Left colon (tissue), 2 donors: ENCODE measurements at regions not wholly inside any gene's neighbourhood (a gene's known extent, or its start where the extent isn't known, plus 50 kb on each side); places are given as distances from the start of the nearest gene placed in this dataset.
"Not testable (repeated sequence)": the region's sequence is repeated elsewhere in the genome, so short reads cannot be mapped to it uniquely, and the experiment has no call there.

Source experiments
- ATAC-seq: fragments of 200-7000 bp; cut with Tn5 transposase; one replicate; pipeline ENCODE4 v1.9.1; 2020; ENCODE audit warnings: mild to moderate bottlenecking, moderate library complexity
- DNase-seq, 2 donors: peaks; one replicate each; pipeline ENCODE4 v3.0.0-alpha.2; 2020
- intact Hi-C, 2 donors: fragments of 100-400 bp; cut with DNase I in 1 of 2; cut with micrococcal nuclease in 1 of 2; formaldehyde crosslinking; loops; one replicate each; pipeline versions ENCODE4 v1.11.2 to v1.14.0; 2022; cut with DNase I, micrococcal nuclease
- donor health status: DM: no; HTN: no; CAD: no.
- donor health status: DM: yes; HTN: yes; CAD: no.

DNA sequence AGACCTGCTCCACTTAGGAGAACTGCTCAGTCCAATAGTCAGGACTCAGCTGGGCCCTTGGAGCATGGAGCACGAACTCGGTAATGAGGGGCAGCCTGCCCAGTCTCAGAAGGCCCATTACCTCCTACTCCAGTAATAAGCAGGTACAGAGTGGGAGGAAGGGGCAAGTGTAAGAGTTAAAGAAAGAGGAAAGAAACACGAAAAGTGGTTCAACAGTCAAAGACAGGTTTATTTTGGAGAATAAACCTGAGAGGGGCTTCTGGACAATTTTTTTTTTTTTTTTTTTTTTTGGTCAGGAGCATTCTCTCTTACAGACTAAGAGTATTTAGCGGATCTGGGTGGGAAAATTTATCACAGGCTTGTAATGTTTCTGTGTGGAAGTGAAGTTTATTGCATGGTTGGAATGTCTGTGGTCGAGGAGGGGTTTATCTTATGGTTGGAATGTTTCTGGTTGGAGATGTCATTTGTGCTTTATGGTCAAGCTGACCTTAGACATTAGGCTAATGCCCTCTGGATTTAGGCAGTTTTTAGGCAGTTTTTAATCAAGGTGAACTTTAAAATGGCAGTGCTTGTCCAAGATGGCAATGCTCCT, 340.1 kb downstream of the BCKDHB start:
- DNase-seq (no peak), ATAC-seq (no peak)
- intact Hi-C loops = no loop called here

GRCh38 chr6:80445751-80446150, 339.3 kb downstream of the BCKDHB start:
- DNase-seq = no peak
- intact Hi-C loops = no loop called here

DNA sequence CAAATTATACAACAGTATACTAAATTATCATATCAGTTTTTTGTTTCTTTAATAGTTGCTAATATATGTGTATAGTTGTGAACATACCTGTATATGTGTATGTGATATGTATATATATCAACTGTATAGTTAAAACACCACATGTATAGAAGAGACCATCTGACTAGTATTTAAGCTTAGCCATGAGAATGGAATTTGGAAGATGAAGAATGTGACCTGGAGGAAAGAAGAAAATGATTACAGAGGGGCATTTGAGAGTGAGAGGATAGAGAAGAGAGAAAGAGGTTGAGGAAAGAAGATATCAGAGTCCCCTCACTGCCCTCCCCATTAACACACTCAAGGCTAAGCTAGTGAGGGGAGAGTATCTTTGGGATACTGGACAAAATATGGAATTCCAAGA, 335.9 kb downstream of the BCKDHB start:
- intact Hi-C loops = no loop called here
- no peak for DNase-seq
- ATAC-seq = no peak

More at GRCh38 chr6:80445751-80446150, 339.3 kb downstream of the BCKDHB start:
- peak; percentile 63 for ATAC-seq

DNA sequence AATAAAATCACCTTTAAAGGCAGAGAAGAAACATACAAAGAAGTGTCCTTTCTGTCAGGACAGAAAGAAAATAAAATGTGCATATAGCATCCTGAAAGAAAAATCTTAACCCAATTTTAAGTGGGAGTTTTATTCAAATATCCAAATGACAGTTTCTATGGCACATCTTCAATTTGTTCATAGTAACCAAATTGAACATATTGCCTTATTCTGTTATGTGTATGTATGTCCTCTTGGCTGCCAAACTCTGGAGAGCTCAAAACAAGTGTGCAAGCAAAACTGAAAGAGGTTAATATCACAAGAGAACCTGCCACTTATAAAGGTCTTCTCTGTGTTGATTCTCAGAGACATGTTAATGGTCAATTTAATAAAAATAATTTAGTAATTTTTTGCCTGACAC, 334.7 kb downstream of the BCKDHB start:
- ATAC-seq (no peak), DNase-seq (no peak)
- intact Hi-C loops = no loop called here

GRCh38 chr6:80440496-80441115, 334.1 kb downstream of the BCKDHB start:
- peak; percentile 79 for ATAC-seq
- peak in 1 of 2 donors; percentile 21 for DNase-seq
- intact Hi-C loops = no loop called here

DNA sequence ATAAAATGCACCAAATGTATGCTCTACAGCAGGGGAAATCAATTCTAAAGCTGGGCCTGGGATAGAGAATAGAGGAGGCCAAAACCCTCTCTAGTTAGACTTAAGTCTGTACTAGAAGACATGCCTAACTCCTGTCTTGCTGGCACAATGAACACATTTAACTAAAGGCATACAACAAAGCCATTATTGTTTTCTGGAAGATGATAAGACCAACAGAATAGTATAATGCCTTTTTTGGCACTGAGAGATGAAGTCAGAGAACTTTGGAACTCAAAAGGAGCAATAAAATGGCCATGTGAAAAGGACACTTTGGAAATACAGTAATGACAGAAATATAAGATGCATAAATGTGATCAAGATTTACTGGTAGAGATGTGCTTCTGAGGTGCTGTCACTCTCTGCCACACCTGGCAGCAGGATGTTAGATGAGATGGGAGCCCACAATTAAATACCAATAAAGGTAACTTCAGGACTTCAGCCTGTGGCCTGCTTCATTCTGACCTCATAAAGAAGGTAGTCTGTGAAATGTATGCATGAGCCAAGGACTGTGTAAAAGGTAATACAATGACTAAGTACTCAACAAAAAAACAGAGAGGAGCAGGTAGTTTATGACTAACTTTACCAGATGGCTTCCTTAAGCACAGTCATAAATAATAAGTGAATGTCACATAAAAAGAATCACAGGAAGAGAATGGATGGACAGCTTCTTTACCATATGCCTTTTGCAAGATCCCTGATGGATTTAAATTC, 333.4 kb downstream of the BCKDHB start:
- DNase-seq (no peak), ATAC-seq (peak; percentile 78)
- intact Hi-C loops = no loop called here

- peak; percentile 46 for ATAC-seq
- DNase-seq = no peak
- intact Hi-C loops = no loop called here
These were observed 332.3 kb downstream of the BCKDHB start for GRCh38 chr6:80438772-80439171.

DNA sequence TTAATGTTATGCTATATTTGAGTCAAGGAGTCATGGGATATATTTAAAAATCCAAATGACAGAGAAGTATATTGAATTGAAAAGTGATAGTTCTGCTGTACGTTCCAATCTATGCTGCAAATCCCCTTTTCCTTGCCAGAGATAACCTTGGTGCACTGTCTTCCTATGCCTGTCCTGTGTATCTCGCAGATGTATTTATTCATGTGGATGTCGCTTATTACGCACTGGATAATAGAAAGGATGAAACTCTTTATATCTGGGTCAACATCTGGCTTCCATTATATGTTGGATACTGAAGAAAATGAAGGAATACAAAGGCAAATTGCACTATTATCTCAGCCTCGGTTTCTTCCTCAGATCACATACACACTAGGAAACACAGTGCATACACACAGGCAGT, 331.3 kb downstream of the BCKDHB start:
- ATAC-seq = no peak
- intact Hi-C loops = no loop called here
- no peak for DNase-seq

- ATAC-seq (no peak), DNase-seq (no peak)
- intact Hi-C loops = no loop called here
These were observed 330.8 kb downstream of the BCKDHB start for GRCh38 chr6:80437221-80437620.

GRCh38 chr6:80436663-80437062, 330.2 kb downstream of the BCKDHB start:
- DNase-seq (no peak), ATAC-seq (no peak)
- intact Hi-C loops = no loop called here

DNA sequence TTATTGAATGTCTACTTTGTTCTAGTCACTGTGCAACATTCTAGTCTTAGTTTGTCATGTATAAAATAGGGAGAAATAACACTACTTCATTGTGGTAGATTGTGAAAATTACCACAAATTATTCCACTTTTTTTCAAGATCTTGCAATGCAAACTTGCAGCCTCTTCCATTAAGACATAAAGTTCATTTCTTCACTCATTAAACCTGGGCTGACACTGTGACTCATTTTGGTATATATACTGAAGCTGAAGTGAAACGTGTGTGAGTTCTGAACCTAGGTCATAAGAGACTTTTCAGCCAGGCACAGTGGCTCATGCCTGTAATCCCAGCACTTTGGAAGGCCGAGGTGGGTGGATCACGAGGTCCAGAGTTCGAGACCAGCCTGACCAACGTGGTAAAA, 329.0 kb downstream of the BCKDHB start:
- ATAC-seq = no peak
- DNase-seq = no peak
- intact Hi-C loops = no loop called here

DNA sequence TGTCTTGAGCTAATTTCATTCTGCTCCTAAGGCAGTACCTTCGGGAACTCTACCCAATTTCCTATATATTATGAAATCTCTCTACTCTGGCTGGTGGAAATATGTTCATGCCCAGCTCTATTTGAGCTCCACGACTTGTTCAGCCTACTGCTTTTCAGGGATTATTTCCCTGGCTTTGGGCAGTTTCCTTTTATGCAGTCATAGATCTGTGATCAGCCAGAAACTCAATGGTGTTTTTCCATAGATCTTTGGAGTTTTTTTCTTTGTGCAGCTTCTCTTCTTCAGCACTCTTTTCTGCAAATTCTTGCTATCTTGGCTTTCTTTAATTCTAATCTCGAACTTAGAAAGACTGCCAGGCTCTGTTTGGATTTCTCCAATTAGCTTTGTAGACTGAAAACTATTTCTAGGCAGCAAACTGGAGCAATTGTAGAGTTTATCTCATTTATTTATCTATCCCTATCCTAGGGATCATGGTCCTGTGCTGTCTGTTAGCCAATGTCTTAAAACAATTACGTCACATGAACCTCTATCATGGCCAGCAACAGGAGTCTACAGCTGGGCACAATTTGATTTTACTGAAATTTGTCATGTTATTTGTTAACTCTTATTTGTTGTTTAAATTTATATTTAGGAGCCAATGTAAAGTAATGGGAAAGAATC, 328.4 kb downstream of the BCKDHB start:
- DNase-seq (no peak), ATAC-seq (no peak)
- intact Hi-C loops = no loop called here

DNA sequence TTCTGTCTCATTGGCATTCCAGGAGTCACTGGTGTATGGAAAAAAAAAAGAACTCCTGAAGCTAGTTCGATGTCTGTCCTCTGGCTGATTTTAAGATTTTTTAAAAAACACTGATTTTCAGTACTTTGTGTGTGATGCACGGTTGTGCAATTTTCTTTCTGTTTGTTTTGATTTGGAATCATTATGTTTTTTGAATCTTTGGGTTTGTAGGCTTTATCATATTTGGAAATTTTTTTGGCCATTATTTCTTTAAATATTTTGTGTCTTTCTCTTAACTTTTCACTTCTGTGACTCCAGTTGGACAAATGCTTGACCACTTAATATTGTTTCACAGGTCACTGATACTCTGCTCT, 327.2 kb downstream of the BCKDHB start:
- DNase-seq (no peak), ATAC-seq (no peak)
- intact Hi-C loops = no loop called here

DNA sequence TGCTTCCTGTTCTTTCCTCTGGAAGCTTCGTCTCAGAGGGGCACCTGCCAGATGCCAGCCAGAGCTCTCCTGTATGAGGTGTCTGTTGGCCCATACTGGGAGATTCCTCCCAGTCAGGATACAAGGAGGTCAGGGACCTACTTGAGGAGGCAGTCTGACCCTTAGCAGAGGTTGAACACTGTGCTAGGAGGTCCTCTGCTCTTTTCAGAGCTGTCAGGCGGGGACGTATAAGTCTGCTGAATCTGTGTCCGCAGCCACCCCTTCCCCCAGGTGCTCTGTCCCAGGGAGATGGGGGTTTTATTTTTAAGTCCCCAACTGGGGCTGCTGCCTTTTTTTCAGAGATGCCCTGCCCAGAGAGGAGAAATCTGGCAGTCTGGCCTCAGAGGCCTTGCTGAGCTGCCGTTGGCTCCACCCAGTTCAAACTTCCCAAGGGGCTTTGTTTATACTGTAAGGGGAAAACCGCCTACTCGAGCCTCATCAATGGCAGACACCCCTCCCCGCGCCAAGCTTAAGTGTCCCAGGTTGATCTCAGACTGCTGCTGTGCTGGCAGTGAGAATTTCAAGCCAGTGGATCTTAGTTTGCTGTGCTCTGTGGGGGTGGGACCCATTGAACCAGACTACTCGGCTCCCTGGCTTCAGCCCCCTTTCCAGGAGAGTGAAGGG, 326.7 kb downstream of the BCKDHB start:
- ATAC-seq = no peak
- DNase-seq = no peak
- intact Hi-C loops = no loop called here

DNA sequence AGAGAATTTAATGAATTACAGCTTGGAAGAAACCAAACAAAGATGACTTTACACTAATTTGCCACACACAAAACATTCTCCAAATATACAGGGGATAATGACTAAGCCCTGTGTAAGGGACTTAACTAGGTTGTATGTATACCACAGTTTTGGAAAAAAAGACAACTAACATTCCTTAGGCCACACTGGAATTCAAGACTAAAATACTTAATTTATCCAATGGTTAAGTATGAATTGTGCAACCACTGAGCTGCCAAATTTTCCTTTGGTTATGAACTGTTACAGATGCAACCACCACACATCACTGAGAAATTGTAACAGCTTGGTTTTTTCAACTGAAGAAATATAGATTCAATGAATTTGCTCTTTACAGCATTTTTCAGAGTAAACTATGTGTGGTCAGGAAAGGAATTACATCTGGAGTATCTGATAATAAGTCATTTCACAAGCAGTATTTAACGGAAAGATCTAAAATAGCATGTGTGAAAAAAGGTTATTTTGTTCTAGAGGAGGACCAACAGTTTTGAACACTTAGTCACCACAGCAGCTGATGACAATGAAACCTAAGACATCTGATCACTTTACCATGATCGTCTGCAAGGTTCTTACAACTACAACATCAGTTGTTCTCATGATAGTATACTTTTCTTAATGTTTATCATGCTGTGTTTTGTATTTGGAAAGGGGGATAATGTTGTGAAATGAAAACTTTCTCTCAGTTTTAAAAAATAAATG, 318.8 kb downstream of the BCKDHB start:
- intact Hi-C loops = no loop called here
- DNase-seq = no peak
- ATAC-seq = no peak

- ATAC-seq (no peak), DNase-seq (no peak)
- intact Hi-C loops = no loop called here
These were observed 305.0 kb downstream of the BCKDHB start for GRCh38 chr6:80411486-80411885.

DNA sequence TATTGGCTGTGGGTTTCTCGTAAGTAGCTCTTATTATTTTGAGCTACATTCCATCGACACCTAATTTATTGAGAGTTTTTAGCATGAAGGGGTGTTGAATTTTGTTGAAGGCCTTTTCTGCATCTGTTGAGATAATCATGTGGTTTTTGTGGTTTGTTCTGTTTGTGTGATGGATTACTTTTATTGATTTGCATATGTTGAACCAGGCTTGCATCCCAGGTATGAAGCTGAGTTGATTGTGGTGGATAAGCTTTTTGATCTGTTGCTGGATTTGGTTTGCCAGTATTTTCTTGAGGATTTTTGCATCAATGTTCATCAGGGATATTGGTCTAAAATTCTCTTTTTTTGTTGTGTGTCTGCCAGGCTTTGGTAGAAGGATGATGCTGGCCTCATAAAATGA, 301.5 kb downstream of the BCKDHB start:
- ATAC-seq, DNase-seq, intact Hi-C loops: not testable (repeated sequence)

- ATAC-seq (no peak), DNase-seq (no peak)
- intact Hi-C loops = no loop called here
These were observed 298.4 kb downstream of the BCKDHB start for GRCh38 chr6:80404889-80405288.

DNA sequence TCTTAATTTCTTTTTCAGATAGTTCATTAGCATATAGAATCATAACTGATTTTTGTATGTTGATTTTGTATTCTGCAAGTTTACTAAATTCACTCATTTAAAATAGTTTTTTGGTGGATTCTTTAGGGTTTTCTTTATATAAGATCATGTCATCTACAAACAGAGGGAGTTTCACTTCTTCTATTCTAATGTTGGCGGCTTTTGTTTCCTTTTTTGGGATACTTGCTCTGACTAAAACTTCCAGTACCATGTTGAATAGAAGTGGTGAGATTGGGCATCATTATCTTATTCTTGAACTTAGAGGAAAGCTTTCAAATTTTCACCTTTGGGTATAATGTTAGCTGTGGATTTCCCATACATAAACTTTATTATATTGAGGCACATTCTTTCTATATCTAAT, 296.9 kb downstream of the BCKDHB start:
- intact Hi-C loops = no loop called here
- ATAC-seq = no peak
- no peak for DNase-seq
